ENCODE measurements at regions not wholly inside any gene's neighbourhood (a gene's known extent, or its start where the extent isn't known, plus 50 kb on each side); places are given as distances from the start of the nearest gene placed in this dataset.

- Histone ChIP-seq H3K27ac (no peak overlapping the region), H3K27me3 (replicated peaks; ENCODE audit: insufficient read depth) (no peaks in the 10 kb centered on the region), H3K4me1 (ENCODE audit: control insufficient read depth in 1 of 2, low read depth in 2 of 2) (no peaks in the 10 kb centered on the region), H3K36me3 (no peaks in the 10 kb centered on the region), H3K9me3 (no peaks in the 10 kb centered on the region), H3K4me3 (no peak overlapping the region)
- TF ChIP-seq CTCF (IDR thresholded peaks at IDR 0.05) = no peak
- no peak for DNase-seq (ENCODE audit: low spot score)
- no peak for ATAC-seq (ENCODE audit: insufficient number of reproducible peaks, low FRiP score, low read depth)
These were observed 1331.4 kb downstream of the NSUN3 start for GRCh38 chr3:95394286-95394685.

GRCh38 chr3:95399585-95399984, 1336.7 kb downstream of the NSUN3 start:
- no peaks in the 10 kb centered on the region for H3K36me3 ChIP-seq
- no peak for TF ChIP-seq CTCF (IDR thresholded peaks at IDR 0.05)
- no peak for ATAC-seq (ENCODE audit: insufficient number of reproducible peaks, low FRiP score, low read depth)
- H3K27ac ChIP-seq = no peak overlapping the region
- no peaks in the 10 kb centered on the region for H3K9me3 ChIP-seq
- DNase-seq (ENCODE audit: low spot score) = no peak
- no peaks in the 10 kb centered on the region for H3K27me3 ChIP-seq (replicated peaks; ENCODE audit: insufficient read depth)
- no peak overlapping the region for H3K4me3 ChIP-seq
- H3K4me1 ChIP-seq (ENCODE audit: control insufficient read depth in 1 of 2, low read depth in 2 of 2) = no peaks in the 10 kb centered on the region

- ATAC-seq (ENCODE audit: insufficient number of reproducible peaks, low FRiP score, low read depth) = no peak
- no peak for DNase-seq (ENCODE audit: low spot score)
- H3K27me3 ChIP-seq (replicated peaks; ENCODE audit: insufficient read depth) = no peaks in the 10 kb centered on the region
- no peaks in the 10 kb centered on the region for H3K9me3 ChIP-seq
- TF ChIP-seq CTCF (IDR thresholded peaks at IDR 0.05) = no peak
- no peak overlapping the region for H3K27ac ChIP-seq
- no peaks in the 10 kb centered on the region for H3K4me1 ChIP-seq (ENCODE audit: control insufficient read depth in 1 of 2, low read depth in 2 of 2)
- H3K4me3 ChIP-seq = no peak overlapping the region
- H3K36me3 ChIP-seq = no peaks in the 10 kb centered on the region
These were observed 1338.8 kb downstream of the NSUN3 start for GRCh38 chr3:95401693-95402092.

- TF ChIP-seq CTCF (IDR thresholded peaks at IDR 0.05) = no peak
- H3K9me3 ChIP-seq = no peaks in the 10 kb centered on the region
- no peaks in the 10 kb centered on the region for H3K27me3 ChIP-seq (replicated peaks; ENCODE audit: insufficient read depth)
- ATAC-seq (ENCODE audit: insufficient number of reproducible peaks, low FRiP score, low read depth) (no peak), DNase-seq (ENCODE audit: low spot score) (no peak)
- no peak overlapping the region for H3K4me3 ChIP-seq
- H3K4me1 ChIP-seq (ENCODE audit: control insufficient read depth in 1 of 2, low read depth in 2 of 2) = no peaks in the 10 kb centered on the region
- no peak overlapping the region for H3K27ac ChIP-seq
- H3K36me3 ChIP-seq = no peaks in the 10 kb centered on the region
These were observed 1345.0 kb downstream of the NSUN3 start for GRCh38 chr3:95407709-95408463.

GRCh38 chr3:95408464-95408862, 1345.6 kb downstream of the NSUN3 start:
- ATAC-seq (ENCODE audit: insufficient number of reproducible peaks, low FRiP score, low read depth) (no peak), DNase-seq (ENCODE audit: low spot score) (no peak)
- H3K9me3 ChIP-seq = no peaks in the 10 kb centered on the region
- no peak overlapping the region for H3K4me3 ChIP-seq
- no peak for TF ChIP-seq CTCF (IDR thresholded peaks at IDR 0.05)
- no peaks in the 10 kb centered on the region for H3K36me3 ChIP-seq
- no peaks in the 10 kb centered on the region for H3K27me3 ChIP-seq (replicated peaks; ENCODE audit: insufficient read depth)
- H3K27ac ChIP-seq = no peak overlapping the region
- no peaks in the 10 kb centered on the region for H3K4me1 ChIP-seq (ENCODE audit: control insufficient read depth in 1 of 2, low read depth in 2 of 2)
